HG02943 (cell line): ENCODE measurements at regions not wholly inside any gene's neighbourhood (a gene's known extent, or its start where the extent isn't known, plus 50 kb on each side); places are given as distances from the start of the nearest gene placed in this dataset.

Experiments used
- ATAC-seq: cut with Tn5 transposase; IDR thresholded peaks from one replicate; pipeline ENCODE4 v1.9.1; 2021; ENCODE audit warnings: mild to moderate bottlenecking, low read depth, moderate library complexity; ENCODE audit not compliant: unreplicated experiment

GRCh38 chr17:73874008-73874720, 229.9 kb upstream of the SDK2 start:
- no peak for ATAC-seq

- no peak for ATAC-seq
These were observed 231.1 kb upstream of the SDK2 start for GRCh38 chr17:73875346-73875745.

- no peak for ATAC-seq
These were observed 233.7 kb upstream of the SDK2 start for GRCh38 chr17:73877962-73878361.

- ATAC-seq: no peak
These were observed 234.7 kb upstream of the SDK2 start for GRCh38 chr17:73878923-73879322.

GRCh38 chr17:73879987-73880386, 235.7 kb upstream of the SDK2 start:
- no peak for ATAC-seq

GRCh38 chr17:73882590-73882989, 238.3 kb upstream of the SDK2 start:
- no peak for ATAC-seq

GRCh38 chr17:73883175-73883574, 238.9 kb upstream of the SDK2 start:
- ATAC-seq: no peak

GRCh38 chr17:73887739-73888138, 243.5 kb upstream of the SDK2 start:
- ATAC-seq: no peak

GRCh38 chr17:73888862-73889261, 244.6 kb upstream of the SDK2 start:
- no peak for ATAC-seq

- ATAC-seq: no peak
These were observed 245.2 kb upstream of the SDK2 start for GRCh38 chr17:73889439-73889838.

- no peak for ATAC-seq
These were observed 246.7 kb upstream of the SDK2 start for GRCh38 chr17:73890831-73891405.

GRCh38 chr17:73895157-73895556, 250.9 kb upstream of the SDK2 start:
- no peak for ATAC-seq

- no peak for ATAC-seq
These were observed 252.7 kb upstream of the SDK2 start for GRCh38 chr17:73896966-73897365.

- no peak for ATAC-seq
These were observed 255.6 kb upstream of the SDK2 start for GRCh38 chr17:73899839-73900238.

GRCh38 chr17:73900516-73900915, 256.3 kb upstream of the SDK2 start:
- no peak for ATAC-seq

GRCh38 chr17:73901249-73901648, 257.0 kb upstream of the SDK2 start:
- ATAC-seq: no peak

- ATAC-seq: no peak
These were observed 257.6 kb upstream of the SDK2 start for GRCh38 chr17:73901661-73902415.

GRCh38 chr17:73902416-73903181, 258.4 kb upstream of the SDK2 start:
- ATAC-seq: no peak

- ATAC-seq: no peak
These were observed 262.9 kb upstream of the SDK2 start for GRCh38 chr17:73906896-73907870.

GRCh38 chr17:73909186-73909585, 264.9 kb upstream of the SDK2 start:
- ATAC-seq: no peak
